HEK293 (cell line): ENCODE measurements at regions not wholly inside any gene's neighbourhood (a gene's known extent, or its start where the extent isn't known, plus 50 kb on each side); places are given as distances from the start of the nearest gene placed in this dataset.

Experiments
- CTCF ChIA-PET: fragments of 350-600 bp; formaldehyde crosslinking; extraction: SDS; loops from one replicate; lab custom pipeline; 2021; ENCODE audit warnings: antibody characterized with exemption; lab: Yijun Ruan, JAX
- POLR2A ChIA-PET: fragments of 300-600 bp; formaldehyde crosslinking; extraction: SDS; loops from one replicate; lab custom pipeline; 2020; ENCODE audit warnings: antibody characterized with exemption, inconsistent platforms; lab: Yijun Ruan, JAX
- H3K27ac ChIP-seq: fragments of 200-500 bp; sonication (Bioruptor generic); 2 replicates; pipeline ENCODE4 v1.5.1; 2014; ENCODE audit warnings: low read depth, low read length, control low read depth, inconsistent platforms; ENCODE audit errors: extremely low read depth
- H3K36me3 ChIP-seq, 2 experiments: fragments of 200-500 bp in 1 of 2; sonication (Bioruptor generic) in 1 of 2; 1 replicate in 1 of 2; 2 replicates in 1 of 2; pipeline ENCODE4 v1.5.1; 2014 to 2017; ENCODE audit warnings: inconsistent platforms in 2 of 2, low read length in 2 of 2; ENCODE audit not compliant: control insufficient read depth in 2 of 2, insufficient read depth in 1 of 2
- H3K4me1 ChIP-seq: fragments of 200-500 bp; sonication (Bioruptor generic); 2 replicates; pipeline ENCODE4 v1.5.1; 2014; ENCODE audit warnings: mild to moderate bottlenecking, low read length, inconsistent platforms; ENCODE audit not compliant: control insufficient read depth, insufficient read depth
- H3K4me3 ChIP-seq: 2 replicates; pipeline ENCODE4 v1.5.1; 2011; ENCODE audit warnings: low read depth, mild to moderate bottlenecking, control low read depth, low read length, moderate library complexity
- H3K9me3 ChIP-seq: fragments of 200-500 bp; sonication (Bioruptor generic); 2 replicates; pipeline ENCODE4 v1.5.1; 2014; ENCODE audit warnings: low read depth, low read length, inconsistent platforms; ENCODE audit not compliant: control insufficient read depth, insufficient read depth
- PRDM2 ChIP-seq: fragments of 450-650 bp; formaldehyde crosslinking; IDR thresholded peaks from 2 replicates; pipeline ENCODE4 v1.5.1; 2016; ENCODE audit warnings: missing biosample characterization, missing genetic modification characterization, borderline replicate concordance
- ZNF155 ChIP-seq: fragments of 450-650 bp; formaldehyde crosslinking; IDR thresholded peaks from 2 replicates; pipeline ENCODE4 v1.5.1; 2016; ENCODE audit warnings: missing biosample characterization, missing genetic modification characterization
- ZNF214 ChIP-seq: fragments of 450-650 bp; formaldehyde crosslinking; IDR thresholded peaks from 2 replicates; pipeline ENCODE4 v1.5.1; 2017; ENCODE audit warnings: missing biosample characterization, mild to moderate bottlenecking, missing genetic modification characterization, borderline replicate concordance
- ZNF280C ChIP-seq: fragments of 450-650 bp; formaldehyde crosslinking; IDR thresholded peaks from 2 replicates; pipeline ENCODE4 v1.5.1; 2016; ENCODE audit warnings: missing biosample characterization, missing genetic modification characterization
- ZNF48 ChIP-seq: fragments of 450-650 bp; formaldehyde crosslinking; IDR thresholded peaks from 2 replicates; pipeline ENCODE4 v1.5.1; 2016; ENCODE audit warnings: missing biosample characterization, missing genetic modification characterization
- ZNF513 ChIP-seq: fragments of 450-650 bp; IDR thresholded peaks from 2 replicates; pipeline ENCODE4 v1.5.1; 2018; ENCODE audit warnings: missing biosample characterization, missing genetic modification characterization
- ZNF529 ChIP-seq: fragments of 450-650 bp; formaldehyde crosslinking; IDR thresholded peaks from 2 replicates; pipeline ENCODE4 v1.5.1; 2017; ENCODE audit warnings: missing genetic modification characterization, missing biosample characterization; ENCODE audit not compliant: insufficient replicate concordance
- ZNF792 ChIP-seq: fragments of 450-650 bp; formaldehyde crosslinking; IDR thresholded peaks from 2 replicates; pipeline ENCODE4 v1.5.1; 2016; ENCODE audit warnings: missing biosample characterization, missing genetic modification characterization
- TF ChIP-seq, protein P1 (sequence below): fragments of 450-650 bp; formaldehyde crosslinking; IDR thresholded peaks from 2 replicates; pipeline ENCODE4 v1.5.1; 2016; ENCODE audit warnings: missing biosample characterization, missing genetic modification characterization
- TF ChIP-seq, protein P2 (sequence below): fragments of 450-650 bp; IDR thresholded peaks from 2 replicates; pipeline ENCODE4 v1.5.1; 2018; ENCODE audit warnings: missing biosample characterization, mild to moderate bottlenecking, missing genetic modification characterization
- TF ChIP-seq, protein P3 (sequence below): fragments of 450-650 bp; formaldehyde crosslinking; IDR thresholded peaks from 2 replicates; pipeline ENCODE4 v1.5.1; 2016; ENCODE audit warnings: missing biosample characterization, missing genetic modification characterization

- TF ChIP-seq ZNF214 (tag by site-specific recombination) = no peak
These were observed 699.4 kb downstream of the ZPLD1 start (continued) for GRCh38 chr3:103134023-103134724.

- Histone ChIP-seq H3K9me3 (no peaks in the 10 kb centered on the region), H3K27ac (no peak overlapping the region), H3K4me1 (no peaks in the 10 kb centered on the region), H3K4me3 (no peak overlapping the region), H3K36me3 (no peaks in the 10 kb centered on the region)
- CTCF ChIA-PET = no interaction called here
- TF ChIP-seq, protein P1, sequence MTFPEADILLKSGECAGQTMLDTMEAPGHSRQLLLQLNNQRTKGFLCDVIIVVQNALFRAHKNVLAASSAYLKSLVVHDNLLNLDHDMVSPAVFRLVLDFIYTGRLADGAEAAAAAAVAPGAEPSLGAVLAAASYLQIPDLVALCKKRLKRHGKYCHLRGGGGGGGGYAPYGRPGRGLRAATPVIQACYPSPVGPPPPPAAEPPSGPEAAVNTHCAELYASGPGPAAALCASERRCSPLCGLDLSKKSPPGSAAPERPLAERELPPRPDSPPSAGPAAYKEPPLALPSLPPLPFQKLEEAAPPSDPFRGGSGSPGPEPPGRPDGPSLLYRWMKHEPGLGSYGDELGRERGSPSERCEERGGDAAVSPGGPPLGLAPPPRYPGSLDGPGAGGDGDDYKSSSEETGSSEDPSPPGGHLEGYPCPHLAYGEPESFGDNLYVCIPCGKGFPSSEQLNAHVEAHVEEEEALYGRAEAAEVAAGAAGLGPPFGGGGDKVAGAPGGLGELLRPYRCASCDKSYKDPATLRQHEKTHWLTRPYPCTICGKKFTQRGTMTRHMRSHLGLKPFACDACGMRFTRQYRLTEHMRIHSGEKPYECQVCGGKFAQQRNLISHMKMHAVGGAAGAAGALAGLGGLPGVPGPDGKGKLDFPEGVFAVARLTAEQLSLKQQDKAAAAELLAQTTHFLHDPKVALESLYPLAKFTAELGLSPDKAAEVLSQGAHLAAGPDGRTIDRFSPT (tag by site-specific recombination) = no peak
- TF ChIP-seq ZNF513 (tag by site-specific recombination) (no peak), ZNF792 (tag by site-specific recombination) (no peak), ZNF155 (tag by site-specific recombination) (no peak), ZNF48 (tag by site-specific recombination) (no peak), PRDM2 (no peak), ZNF280C (no peak), ZNF529 (no peak)
- TF ChIP-seq, protein P2, sequence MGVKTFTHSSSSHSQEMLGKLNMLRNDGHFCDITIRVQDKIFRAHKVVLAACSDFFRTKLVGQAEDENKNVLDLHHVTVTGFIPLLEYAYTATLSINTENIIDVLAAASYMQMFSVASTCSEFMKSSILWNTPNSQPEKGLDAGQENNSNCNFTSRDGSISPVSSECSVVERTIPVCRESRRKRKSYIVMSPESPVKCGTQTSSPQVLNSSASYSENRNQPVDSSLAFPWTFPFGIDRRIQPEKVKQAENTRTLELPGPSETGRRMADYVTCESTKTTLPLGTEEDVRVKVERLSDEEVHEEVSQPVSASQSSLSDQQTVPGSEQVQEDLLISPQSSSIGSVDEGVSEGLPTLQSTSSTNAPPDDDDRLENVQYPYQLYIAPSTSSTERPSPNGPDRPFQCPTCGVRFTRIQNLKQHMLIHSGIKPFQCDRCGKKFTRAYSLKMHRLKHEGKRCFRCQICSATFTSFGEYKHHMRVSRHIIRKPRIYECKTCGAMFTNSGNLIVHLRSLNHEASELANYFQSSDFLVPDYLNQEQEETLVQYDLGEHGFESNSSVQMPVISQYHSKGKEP (tag by site-specific recombination) = no peak
- TF ChIP-seq, protein P3, sequence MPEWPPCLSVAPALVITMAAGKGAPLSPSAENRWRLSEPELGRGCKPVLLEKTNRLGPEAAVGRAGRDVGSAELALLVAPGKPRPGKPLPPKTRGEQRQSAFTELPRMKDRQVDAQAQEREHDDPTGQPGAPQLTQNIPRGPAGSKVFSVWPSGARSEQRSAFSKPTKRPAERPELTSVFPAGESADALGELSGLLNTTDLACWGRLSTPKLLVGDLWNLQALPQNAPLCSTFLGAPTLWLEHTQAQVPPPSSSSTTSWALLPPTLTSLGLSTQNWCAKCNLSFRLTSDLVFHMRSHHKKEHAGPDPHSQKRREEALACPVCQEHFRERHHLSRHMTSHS (tag by site-specific recombination) = no peak
- TF ChIP-seq, all 188 proteins: peak for 0
- POLR2A ChIA-PET = no interaction called here
These were observed 701.8 kb downstream of the ZPLD1 start for GRCh38 chr3:103136621-103137020.
